H1 (cell line): ENCODE measurements at regions not wholly inside any gene's neighbourhood (a gene's known extent, or its start where the extent isn't known, plus 50 kb on each side); places are given as distances from the start of the nearest gene placed in this dataset.

ENCODE experiments used
- CTCF ChIA-PET: fragments of 300-600 bp; sonication (Branson Sonifier 250); formaldehyde crosslinking; loops from one replicate; lab custom pipeline; 2021; ENCODE audit not compliant: partially characterized antibody; lab: Charles Lee
- POLR2A ChIA-PET: fragments of 300-600 bp; sonication (Branson Sonifier 250); formaldehyde crosslinking; loops from one replicate; lab custom pipeline; 2021; ENCODE audit warnings: inconsistent platforms; ENCODE audit not compliant: partially characterized antibody; lab: Charles Lee
- DNase-seq, 2 experiments: peaks; one replicate each; pipeline versions ENCODE4 v3.0.0 to v3.0.0-alpha.2; 2010 to 2022; ENCODE audit warnings: low spot score in 2 of 2, low read depth in 1 of 2, mixed read lengths in 1 of 2
- FAIRE-seq: peaks from 2 replicates; lab custom pipeline; 2011; peaks lifted over from hg19 to GRCh38; lab: Jason Lieb, UNC
- H2AFZ ChIP-seq: 2 replicates; pipeline ENCODE4 v1.8.1; 2012; ENCODE audit warnings: low read length, inconsistent platforms
- H2AK5ac ChIP-seq: 2 replicates; pipeline ENCODE4 v1.6.1; 2013; ENCODE audit warnings: low read depth, low read length
- H2BK120ac ChIP-seq: replicated peaks from 2 replicates; pipeline ENCODE3; 2013; ENCODE audit warnings: low read depth, low read length, inconsistent platforms
- H2BK12ac ChIP-seq: 2 replicates; pipeline ENCODE4 v1.6.1; 2013; ENCODE audit warnings: low read depth, low read length
- H2BK15ac ChIP-seq: 2 replicates; pipeline ENCODE4 v1.6.1; 2013; ENCODE audit warnings: low read length
- H2BK20ac ChIP-seq: 2 replicates; pipeline ENCODE4 v1.6.1; 2013; ENCODE audit warnings: low read length
- H2BK5ac ChIP-seq: 2 replicates; pipeline ENCODE4 v1.6.1; 2013; ENCODE audit warnings: low read depth, low read length
- H3K14ac ChIP-seq: 2 replicates; pipeline ENCODE4 v1.6.1; 2013; ENCODE audit warnings: inconsistent platforms; ENCODE audit not compliant: insufficient read length
- H3K18ac ChIP-seq: 2 replicates; pipeline ENCODE4 v1.6.1; 2013; ENCODE audit warnings: low read length; ENCODE audit errors: extremely low read depth
- H3K23ac ChIP-seq: 2 replicates; pipeline ENCODE4 v1.6.1; 2013; ENCODE audit warnings: inconsistent platforms; ENCODE audit not compliant: insufficient read length
- H3K23me2 ChIP-seq: 2 replicates; pipeline ENCODE4 v1.6.1; 2013; ENCODE audit warnings: low read depth, low read length
- H3K27ac ChIP-seq: 2 replicates; pipeline ENCODE4 v1.6.1; 2011; ENCODE audit warnings: low read depth, low read length, inconsistent platforms
- H3K27me3 ChIP-seq, 4 experiments: replicated peaks in 1 of 4; 1 replicate in 1 of 4; 2 replicates in 3 of 4; pipeline versions ENCODE4 v1.6.1 to v1.8.1; 2011 to 2013; ENCODE audit warnings: low read length in 3 of 4, mild to moderate bottlenecking in 3 of 4, inconsistent platforms in 2 of 4, mixed read lengths in 2 of 4, moderate library complexity in 1 of 4; ENCODE audit not compliant: control insufficient read depth in 3 of 4, insufficient read depth in 3 of 4; ENCODE audit errors: extremely low read depth in 1 of 4
- H3K36me3 ChIP-seq, 4 experiments: 2 replicates each; pipeline versions ENCODE4 v1.6.1 to v1.8.1; 2011 to 2013; ENCODE audit warnings: mild to moderate bottlenecking in 4 of 4, low read length in 3 of 4, moderate library complexity in 2 of 4, control low read depth in 1 of 4, inconsistent platforms in 1 of 4; ENCODE audit not compliant: insufficient read depth in 4 of 4, control insufficient read depth in 2 of 4
- H3K4ac ChIP-seq: replicated peaks from 2 replicates; pipeline ENCODE3; 2013; ENCODE audit warnings: low read length, low read depth, mixed read lengths, inconsistent platforms; ENCODE audit not compliant: insufficient read length
- H3K4me1 ChIP-seq, 4 experiments: replicated peaks in 1 of 4; 1 replicate in 1 of 4; 2 replicates in 3 of 4; pipeline versions ENCODE4 v1.6.1 to v1.8.1; 2011 to 2013; ENCODE audit warnings: low read length in 3 of 4, inconsistent platforms in 2 of 4, mixed read lengths in 1 of 4; ENCODE audit not compliant: insufficient read depth in 4 of 4, control insufficient read depth in 3 of 4
- H3K4me2 ChIP-seq, 2 experiments: 2 replicates each; pipeline versions ENCODE4 v1.6.1 to v1.8.1; 2011 to 2013; ENCODE audit warnings: low read depth in 2 of 2, low read length in 2 of 2, control low read depth in 1 of 2, inconsistent platforms in 1 of 2, mild to moderate bottlenecking in 1 of 2; ENCODE audit not compliant: insufficient read depth in 1 of 2
- H3K4me3 ChIP-seq, 4 experiments: fragments of 200-600, 300-600 bp in 1 of 4; sonication (generic), shearing (Covaris generic), sonication (Bioruptor Twin) in 1 of 4; 2 replicates each; pipeline versions ENCODE4 v1.5.1 to v1.8.1; 2011 to 2016; ENCODE audit warnings: low read length in 4 of 4, low read depth in 3 of 4, control low read depth in 2 of 4, inconsistent platforms in 2 of 4, mild to moderate bottlenecking in 2 of 4, mixed read lengths in 1 of 4, moderate library complexity in 1 of 4; ENCODE audit not compliant: insufficient read depth in 2 of 4; ENCODE audit errors: extremely low read depth in 1 of 4
- H3K56ac ChIP-seq: replicated peaks from 2 replicates; pipeline ENCODE3; 2013; ENCODE audit warnings: low read depth, mild to moderate bottlenecking, mixed read lengths, low read length, inconsistent platforms; ENCODE audit not compliant: insufficient read length
- H3K79me1 ChIP-seq: 2 replicates; pipeline ENCODE4 v1.6.1; 2013; ENCODE audit warnings: low read depth, low read length, control low read depth
- H3K79me2 ChIP-seq, 2 experiments: 2 replicates each; pipeline versions ENCODE4 v1.6.1 to v1.8.1; 2012 to 2013; ENCODE audit warnings: low read length in 2 of 2, mild to moderate bottlenecking in 2 of 2, inconsistent platforms in 1 of 2; ENCODE audit not compliant: insufficient read depth in 2 of 2, control insufficient read depth in 1 of 2
- H3K9ac ChIP-seq, 4 experiments: replicated peaks in 1 of 4; 1 replicate in 1 of 4; 2 replicates in 3 of 4; pipeline versions ENCODE4 v1.6.1 to v1.8.1; 2011 to 2013; ENCODE audit warnings: low read depth in 3 of 4, low read length in 3 of 4, control low read depth in 2 of 4, mild to moderate bottlenecking in 2 of 4, moderate library complexity in 2 of 4, inconsistent platforms in 1 of 4; ENCODE audit errors: extremely low read depth in 1 of 4
- H3K9me3 ChIP-seq, 2 experiments: 2 replicates each; pipeline versions ENCODE4 v1.6.1 to v1.8.1; 2012 to 2013; ENCODE audit warnings: mild to moderate bottlenecking in 2 of 2, moderate library complexity in 2 of 2, control low read depth in 1 of 2, inconsistent platforms in 1 of 2, low read depth in 1 of 2, low read length in 1 of 2, mixed read lengths in 1 of 2; ENCODE audit not compliant: insufficient read depth in 2 of 2
- H4K20me1 ChIP-seq, 2 experiments: replicated peaks in 1 of 2; 2 replicates each; pipeline versions ENCODE3 to v1.8.1; 2011 to 2013; ENCODE audit warnings: inconsistent platforms in 2 of 2, low read length in 2 of 2, mild to moderate bottlenecking in 1 of 2; ENCODE audit not compliant: insufficient read depth in 2 of 2, control insufficient read depth in 1 of 2
- H4K5ac ChIP-seq: 2 replicates; pipeline ENCODE4 v1.6.1; 2013; ENCODE audit warnings: low read length, low read depth, mixed read lengths, inconsistent platforms; ENCODE audit not compliant: insufficient read length
- H4K8ac ChIP-seq: 2 replicates; pipeline ENCODE4 v1.8.0; 2013; ENCODE audit warnings: mild to moderate bottlenecking, moderate library complexity, low read length, inconsistent platforms; ENCODE audit not compliant: insufficient read depth; ENCODE audit errors: extremely low read depth
- H4K91ac ChIP-seq: replicated peaks from 2 replicates; pipeline ENCODE3; 2013; ENCODE audit warnings: low read length, mixed read lengths, inconsistent platforms; ENCODE audit not compliant: insufficient read length
- BACH1 ChIP-seq: IDR thresholded peaks from 2 replicates; pipeline ENCODE4 v1.6.1; 2012; ENCODE audit warnings: low read length, improper control_type of control experiment
- CREB1 ChIP-seq: IDR thresholded peaks from 2 replicates; pipeline ENCODE4 v1.6.1; 2012; ENCODE audit warnings: inconsistent platforms
- EGR1 ChIP-seq: IDR thresholded peaks from 2 replicates; pipeline ENCODE4 v1.6.1; 2011; ENCODE audit warnings: low read depth, low read length, borderline replicate concordance
- JUND ChIP-seq: IDR thresholded peaks from 2 replicates; pipeline ENCODE4 v1.6.1; 2011; ENCODE audit warnings: mild to moderate bottlenecking, improper control_type of control experiment, low read length
- POU5F1 ChIP-seq: IDR thresholded peaks from 2 replicates; pipeline ENCODE4 v1.6.1; 2011; ENCODE audit warnings: low read depth, mild to moderate bottlenecking, low read length, moderate library complexity
- RNF2 ChIP-seq: fragments of 200-900, 300-1000 bp; sonication (generic); IDR thresholded peaks from 2 replicates; pipeline ENCODE4 v1.7.1; 2016; ENCODE audit warnings: borderline replicate concordance, low read depth, mild to moderate bottlenecking, antibody characterized with exemption, low read length; ENCODE audit not compliant: poor library complexity, severe bottlenecking; ENCODE audit errors: missing control alignments
- RXRA ChIP-seq: IDR thresholded peaks from 2 replicates; pipeline ENCODE4 v1.6.1; 2011; ENCODE audit warnings: low read depth, mild to moderate bottlenecking, low read length, moderate library complexity; ENCODE audit not compliant: insufficient read depth
- SIN3A ChIP-seq, 2 experiments: IDR thresholded peaks in 1 of 2; conservative IDR thresholded peaks in 1 of 2; 2 replicates each; pipeline ENCODE4 v1.6.1; 2011 to 2012; ENCODE audit warnings: low read length in 2 of 2, improper control_type of control experiment in 1 of 2, low read depth in 1 of 2, mild to moderate bottlenecking in 1 of 2
- SIRT6 ChIP-seq: IDR thresholded peaks from one replicate; pipeline ENCODE4 v1.7.1; 2012; ENCODE audit warnings: low read length, inconsistent platforms
- SP1 ChIP-seq: IDR thresholded peaks from 2 replicates; pipeline ENCODE4 v1.6.1; 2011; ENCODE audit warnings: low read depth, low read length
- SRF ChIP-seq: IDR thresholded peaks from 2 replicates; pipeline ENCODE4 v1.6.1; 2011; ENCODE audit warnings: mild to moderate bottlenecking, low read depth, low read length, moderate library complexity
- TAF7 ChIP-seq: optimal IDR thresholded peaks from 2 replicates; pipeline ENCODE3; 2011; ENCODE audit warnings: low read depth, mild to moderate bottlenecking, inconsistent platforms, low read length, moderate library complexity, borderline replicate concordance
- TBP ChIP-seq: IDR thresholded peaks from 2 replicates; pipeline ENCODE4 v1.6.1; 2011; ENCODE audit warnings: low read depth, low read length, improper control_type of control experiment
- TCF12 ChIP-seq: IDR thresholded peaks from 2 replicates; pipeline ENCODE4 v1.6.1; 2011; ENCODE audit warnings: low read depth, mild to moderate bottlenecking, low read length
- WGBS, 2 experiments: shearing (Covaris generic) in 1 of 2; methylation state at CpG; one replicate each; pipeline versions ENCODE4 v1.1.6 to v1.1.7; 2013 to 2015; ENCODE audit warnings: low lambda C conversion rate in 2 of 2, mixed read lengths in 2 of 2, inconsistent platforms in 1 of 2, low coverage in 1 of 2, missing lambda C conversion rate in 1 of 2; ENCODE audit not compliant: insufficient replicate concordance in 2 of 2, insufficient coverage in 1 of 2, insufficient read length in 1 of 2; ENCODE audit errors: extremely low coverage in 1 of 2, missing lambda C conversion rate in 1 of 2; 5-methylcytosine and 5-hydroxymethylcytosine counted together
- TF ChIP-seq, protein P1 (sequence below): IDR thresholded peaks from 2 replicates; pipeline ENCODE4 v1.6.1; 2011; ENCODE audit warnings: low read length, improper control_type of control experiment

DNA sequence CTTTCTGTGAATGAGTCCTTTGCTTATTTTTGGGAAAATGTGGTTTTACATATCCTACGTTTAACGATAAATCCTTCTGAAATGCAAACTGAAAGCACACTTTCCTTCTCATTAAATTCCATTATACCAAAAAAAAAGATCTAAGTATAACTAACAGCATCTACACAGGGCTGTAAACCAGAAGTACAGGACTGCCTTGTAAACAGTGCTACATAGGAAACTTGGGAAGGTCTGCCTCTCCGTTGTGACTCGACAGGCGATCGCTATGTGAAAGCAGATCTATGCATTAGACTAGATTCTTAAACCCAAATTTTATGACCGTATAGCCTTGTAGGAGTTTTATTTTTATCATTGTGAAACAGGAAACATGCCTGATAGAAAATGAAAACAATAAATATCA lies 690.5 kb downstream of the ARHGAP15 start:
- H2AFZ ChIP-seq = no peak overlapping the region
- H3K4ac ChIP-seq = no peak overlapping the region
- H2BK12ac ChIP-seq = no peak overlapping the region
- WGBS, 2 experiments = 87% methylated on average over 7 of the region's 7 CpGs; no CpG with 5 or more reads in 1 of the 2 experiments
- no peak overlapping the region for H3K23ac ChIP-seq
- H3K4me1 ChIP-seq = peaks cover 0 to 6% (median 1%) of the 10 kb centered on the region in 4 experiments; a peak in 2 of 7 replicates
- no peak overlapping the region for H3K14ac ChIP-seq
- H4K20me1 ChIP-seq = no peaks in the 10 kb centered on the region
- no peaks in the 10 kb centered on the region for H3K36me3 ChIP-seq
- no peak for DNase-seq
- H3K9me3 ChIP-seq = no peaks in the 10 kb centered on the region
- H2BK5ac ChIP-seq = no peak overlapping the region
- H3K23me2 ChIP-seq = no peaks in the 10 kb centered on the region
- no peak overlapping the region for H3K18ac ChIP-seq
- ChIA-PET CTCF (no interaction called here), POLR2A (no interaction called here)
- H3K56ac ChIP-seq = no peak overlapping the region
- H2AK5ac ChIP-seq = no peak overlapping the region
- no peak overlapping the region for H4K8ac ChIP-seq
- no peak overlapping the region for H3K27ac ChIP-seq
- no peak for FAIRE-seq
- no peak overlapping the region for H2BK20ac ChIP-seq
- no peak overlapping the region for H3K9ac ChIP-seq
- H4K91ac ChIP-seq = no peak overlapping the region
- no peaks in the 10 kb centered on the region for H3K79me2 ChIP-seq
- H2BK120ac ChIP-seq = no peak overlapping the region
- no peaks in the 10 kb centered on the region for H3K27me3 ChIP-seq
- H3K4me2 ChIP-seq = no peak overlapping the region
- no peak overlapping the region for H3K4me3 ChIP-seq
- H3K79me1 ChIP-seq = no peaks in the 10 kb centered on the region
- H4K5ac ChIP-seq = no peak overlapping the region
- H2BK15ac ChIP-seq = no peak overlapping the region
- TF ChIP-seq, protein P1, sequence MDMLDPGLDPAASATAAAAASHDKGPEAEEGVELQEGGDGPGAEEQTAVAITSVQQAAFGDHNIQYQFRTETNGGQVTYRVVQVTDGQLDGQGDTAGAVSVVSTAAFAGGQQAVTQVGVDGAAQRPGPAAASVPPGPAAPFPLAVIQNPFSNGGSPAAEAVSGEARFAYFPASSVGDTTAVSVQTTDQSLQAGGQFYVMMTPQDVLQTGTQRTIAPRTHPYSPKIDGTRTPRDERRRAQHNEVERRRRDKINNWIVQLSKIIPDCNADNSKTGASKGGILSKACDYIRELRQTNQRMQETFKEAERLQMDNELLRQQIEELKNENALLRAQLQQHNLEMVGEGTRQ = no peak
- TF ChIP-seq TBP (no peak), SRF (no peak), RNF2 (no peak), POU5F1 (no peak), TAF7 (no peak), BACH1 (no peak), SIN3A (conservative IDR thresholded peaks at IDR 0.05 in 1 of 2, IDR thresholded peaks at IDR 0.05 in 1 of 2; ENCODE audit: low read depth in 1 of 2, low read length in 2 of 2) (no peak), EGR1 (no peak), SP1 (no peak), CREB1 (no peak), RXRA (no peak), JUND (no peak), SIRT6 (no peak), TCF12 (no peak)
